A673 (cell line): ENCODE measurements at regions not wholly inside any gene's neighbourhood (a gene's known extent, or its start where the extent isn't known, plus 50 kb on each side); places are given as distances from the start of the nearest gene placed in this dataset.
"Not testable (repeated sequence)": the region's sequence is repeated elsewhere in the genome, so short reads cannot be mapped to it uniquely, and the experiment has no call there.

Experiments used
- CTCF ChIP-seq: fragments of 300-800, 200-600 bp; sonication (generic); conservative IDR thresholded peaks from 2 replicates; pipeline ENCODE4 v1.5.1; 2017; ENCODE audit warnings: low read depth, mild to moderate bottlenecking, antibody characterized with exemption, low read length, moderate library complexity, mixed read lengths
- EZH2 ChIP-seq: fragments of 200-600 bp; sonication (generic); IDR thresholded peaks from 2 replicates; pipeline ENCODE4 v1.6.1; 2017; ENCODE audit warnings: borderline replicate concordance, low read depth, mild to moderate bottlenecking, mixed read lengths, antibody characterized with exemption, low read length; ENCODE audit not compliant: poor library complexity, severe bottlenecking

- TF ChIP-seq CTCF, EZH2: not testable (repeated sequence)
These were observed 219.1 kb upstream of the TEKT4 start for GRCh38 chr2:94652131-94652530.
